ENCODE measurements at regions not wholly inside any gene's neighbourhood (a gene's known extent, or its start where the extent isn't known, plus 50 kb on each side); places are given as distances from the start of the nearest gene placed in this dataset.
"Not testable (repeated sequence)": the region's sequence is repeated elsewhere in the genome, so short reads cannot be mapped to it uniquely, and the experiment has no call there.

DNA sequence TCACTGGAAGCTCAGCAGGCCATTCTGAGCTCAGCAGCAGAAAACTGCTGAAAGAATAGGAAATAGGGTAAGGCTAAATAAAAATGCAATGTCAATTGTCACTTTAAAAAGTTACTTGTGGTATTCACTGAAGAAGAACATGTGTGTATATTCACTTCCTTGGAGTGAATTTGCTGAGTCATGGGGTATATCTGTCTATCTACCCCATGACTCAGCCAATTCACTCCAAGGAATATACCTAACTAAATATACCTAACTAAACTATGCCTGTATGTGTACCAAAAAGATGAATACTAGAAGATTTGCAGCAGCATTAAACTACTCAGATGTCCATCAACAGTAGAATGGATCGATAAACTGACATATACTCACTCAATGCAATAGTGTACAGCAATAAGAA lies 69.5 kb upstream of the KCNAB1 start:
- peak; percentile 9 for DNase-seq

DNA sequence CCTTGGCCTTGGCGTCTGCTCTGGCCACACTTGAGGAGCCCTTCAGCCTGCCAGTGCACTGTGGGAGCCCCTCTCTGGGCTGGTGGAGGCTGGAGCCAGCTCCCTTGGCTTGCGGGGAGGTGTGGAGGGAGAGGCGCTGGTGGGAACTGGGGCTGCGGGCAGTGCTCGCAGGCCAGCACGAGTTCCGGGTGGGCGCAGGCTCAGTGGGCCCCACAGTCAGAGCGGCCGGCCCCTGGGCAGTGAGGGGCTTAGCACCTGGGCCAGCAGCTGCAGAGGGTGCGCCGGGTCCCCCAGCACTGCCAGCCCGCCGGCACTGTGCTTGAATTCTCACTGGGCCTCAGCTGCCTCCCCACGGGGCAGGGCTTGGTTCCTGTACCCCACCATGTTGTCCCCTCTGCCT lies 68.7 kb upstream of the KCNAB1 start:
- no peak for DNase-seq

DNA sequence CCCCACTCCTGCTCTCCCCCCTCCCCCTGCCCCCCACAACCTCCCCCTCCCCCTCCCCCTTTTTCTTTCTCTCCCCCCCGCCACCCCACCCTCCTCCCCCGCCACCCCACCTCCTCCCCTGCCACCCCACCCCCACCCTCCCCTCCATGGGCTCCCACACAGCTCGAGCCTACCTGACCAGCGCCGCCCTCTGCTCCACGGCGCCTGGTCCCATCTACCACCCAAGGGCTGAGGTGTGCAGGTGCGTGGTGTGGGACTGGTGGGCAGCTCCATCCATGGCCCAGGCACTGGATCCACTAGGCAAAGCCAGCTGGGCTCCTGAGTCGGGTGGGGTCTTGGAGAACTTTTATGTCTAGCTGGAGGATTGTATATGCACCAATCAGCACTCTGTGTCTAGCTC lies 68.3 kb upstream of the KCNAB1 start:
- DNase-seq, result no peak

DNA sequence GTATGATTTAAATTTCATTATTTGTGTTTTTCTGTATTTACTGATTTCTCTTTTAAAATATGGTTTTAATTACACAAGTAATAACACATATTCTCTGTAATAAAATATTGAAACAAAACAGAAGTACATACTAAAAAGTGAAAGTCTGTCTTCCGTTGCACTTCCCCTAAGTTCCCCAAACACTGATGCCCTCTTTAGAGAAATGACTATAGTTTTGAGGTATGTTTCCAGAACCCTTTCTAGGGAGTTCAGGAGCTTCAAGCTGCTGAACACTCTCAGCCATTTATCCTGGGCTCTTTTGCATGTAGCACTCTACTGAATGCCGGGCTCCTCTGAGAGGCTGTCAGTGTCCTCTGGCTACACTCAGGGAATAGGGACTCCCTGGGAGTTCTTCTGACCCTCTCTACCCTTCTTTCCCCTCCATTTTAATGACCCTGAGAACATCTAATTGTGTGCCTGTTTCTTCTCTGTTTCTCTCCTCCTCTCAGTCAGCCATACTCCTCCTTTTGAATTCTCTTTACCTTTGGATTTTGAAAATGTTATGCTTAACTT lies 60.4 kb upstream of the KCNAB1 start:
- DNase-seq, result no peak

DNA sequence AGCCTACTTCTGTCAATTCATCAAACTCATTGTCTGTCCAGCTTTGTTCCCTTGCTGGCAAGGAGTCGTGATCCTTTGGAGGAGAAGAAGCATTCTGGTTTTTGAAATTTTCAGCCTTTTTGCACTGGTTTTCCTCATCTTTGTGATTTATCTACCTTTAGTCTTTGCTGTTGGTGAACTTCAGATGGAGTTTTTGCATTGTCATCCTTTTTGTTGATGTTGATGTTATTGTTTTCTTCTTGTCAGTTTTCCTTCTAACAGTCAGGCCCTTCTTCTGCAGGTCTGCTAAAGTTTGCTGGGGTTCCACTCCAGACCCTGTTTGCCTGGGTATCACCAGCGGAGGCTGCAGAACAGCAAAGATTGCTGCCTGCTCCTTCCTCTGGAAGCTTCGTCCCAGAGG lies 52.2 kb upstream of the KCNAB1 start:
- DNase-seq, result not testable (repeated sequence)

DNA sequence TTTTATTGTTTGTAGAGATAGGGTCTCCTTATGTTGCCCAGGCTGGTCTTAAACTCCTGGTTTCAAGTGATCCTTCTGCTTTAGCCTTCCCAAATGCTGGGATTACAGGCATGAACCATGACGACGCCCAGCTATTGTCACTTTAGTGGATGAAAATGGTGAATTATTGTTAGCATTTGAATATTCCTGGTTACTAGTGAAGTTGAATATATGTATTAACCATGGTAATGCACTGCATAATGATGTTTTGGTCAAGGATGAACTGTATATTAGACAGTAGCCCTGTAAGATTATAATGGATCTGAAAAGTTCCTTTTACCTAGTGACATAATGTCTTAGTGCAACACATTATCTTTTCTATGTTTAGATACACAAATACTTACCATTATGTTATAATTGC lies 50.4 kb upstream of the KCNAB1 start:
- no peak for DNase-seq

Measured in fibroblast of skin of right biceps (primary cell).